GM12892 (cell line): ENCODE measurements at regions not wholly inside any gene's neighbourhood (a gene's known extent, or its start where the extent isn't known, plus 50 kb on each side); places are given as distances from the start of the nearest gene placed in this dataset.

Source experiments
- POLR2A ChIP-seq: IDR thresholded peaks from 2 replicates; pipeline ENCODE4 v1.6.1; 2011; ENCODE audit warnings: low read depth, low read length, control low read depth
- POLR2AphosphoS5 ChIP-seq: IDR thresholded peaks from 2 replicates; pipeline ENCODE4 v1.6.1; 2011; ENCODE audit warnings: low read depth, low read length, control low read depth

GRCh38 chr2:238724728-238725127 lies 123.2 kb upstream of the TWIST2 start:
- TF ChIP-seq POLR2A (no peak), POLR2AphosphoS5 (no peak)
